ENCODE measurements at regions not wholly inside any gene's neighbourhood (a gene's known extent, or its start where the extent isn't known, plus 50 kb on each side); places are given as distances from the start of the nearest gene placed in this dataset.
"Not testable (repeated sequence)": the region's sequence is repeated elsewhere in the genome, so short reads cannot be mapped to it uniquely, and the experiment has no call there.

- DNase-seq: no peak
Measured at GRCh38 chr13:76607866-76608265, 278.3 kb downstream of the KCTD12 start.

- DNase-seq: no peak
Measured at GRCh38 chr13:76600081-76600480, 286.1 kb downstream of the KCTD12 start.

GRCh38 chr13:76597868-76598267 lies 288.3 kb downstream of the KCTD12 start:
- no peak for DNase-seq

GRCh38 chr13:76596216-76596615 lies 290.0 kb downstream of the KCTD12 start:
- no peak for DNase-seq

- no peak for DNase-seq
Measured at GRCh38 chr13:76594435-76594834, 291.8 kb downstream of the KCTD12 start.

GRCh38 chr13:76586842-76587241 lies 299.4 kb downstream of the KCTD12 start:
- DNase-seq: no peak

- no peak for DNase-seq
Measured at GRCh38 chr13:76579701-76580100, 306.5 kb downstream of the KCTD12 start.

- not testable (repeated sequence) for DNase-seq
Measured at GRCh38 chr13:76575634-76576033, 310.6 kb downstream of the KCTD12 start.

GRCh38 chr13:76570510-76570971 lies 315.7 kb downstream of the KCTD12 start:
- no peak for DNase-seq

- DNase-seq: no peak
Measured at GRCh38 chr13:76556627-76557026, 329.6 kb downstream of the KCTD12 start.

GRCh38 chr13:76552807-76553206 lies 333.4 kb downstream of the KCTD12 start:
- no peak for DNase-seq

GRCh38 chr13:76552041-76552772 lies 334.0 kb downstream of the KCTD12 start:
- no peak for DNase-seq

- no peak for DNase-seq
Measured at GRCh38 chr13:76542176-76542575, 344.0 kb downstream of the KCTD12 start.

GRCh38 chr13:76538004-76538403 lies 348.2 kb downstream of the KCTD12 start:
- no peak for DNase-seq

- no peak for DNase-seq
Measured at GRCh38 chr13:76533251-76533650, 353.0 kb downstream of the KCTD12 start.

- no peak for DNase-seq
Measured at GRCh38 chr13:76527041-76527440, 359.2 kb downstream of the KCTD12 start.

GRCh38 chr13:76523740-76524340 lies 362.4 kb downstream of the KCTD12 start:
- DNase-seq: no peak

GRCh38 chr13:76522083-76522755 lies 364.0 kb downstream of the KCTD12 start:
- no peak for DNase-seq

GRCh38 chr13:76519685-76520084 lies 366.5 kb downstream of the KCTD12 start:
- DNase-seq: no peak

- DNase-seq: no peak
Measured at GRCh38 chr13:76516586-76516985, 369.6 kb downstream of the KCTD12 start.

- DNase-seq: no peak
Measured at GRCh38 chr13:76516013-76516412, 370.2 kb downstream of the KCTD12 start.

GRCh38 chr13:76512721-76513145 lies 373.5 kb downstream of the KCTD12 start:
- no peak for DNase-seq

GRCh38 chr13:76505437-76505836 lies 380.8 kb downstream of the KCTD12 start:
- DNase-seq: no peak

- no peak for DNase-seq
Measured at GRCh38 chr13:76503766-76504165, 382.4 kb downstream of the KCTD12 start.

Measured in activated T-cell treated with anti-CD3 and anti-CD28 coated beads, Interleukin-2, amount 50 U/mL, for 48 hours (primary cell).